ENCODE measurements at regions not wholly inside any gene's neighbourhood (a gene's known extent, or its start where the extent isn't known, plus 50 kb on each side); places are given as distances from the start of the nearest gene placed in this dataset.

DNA sequence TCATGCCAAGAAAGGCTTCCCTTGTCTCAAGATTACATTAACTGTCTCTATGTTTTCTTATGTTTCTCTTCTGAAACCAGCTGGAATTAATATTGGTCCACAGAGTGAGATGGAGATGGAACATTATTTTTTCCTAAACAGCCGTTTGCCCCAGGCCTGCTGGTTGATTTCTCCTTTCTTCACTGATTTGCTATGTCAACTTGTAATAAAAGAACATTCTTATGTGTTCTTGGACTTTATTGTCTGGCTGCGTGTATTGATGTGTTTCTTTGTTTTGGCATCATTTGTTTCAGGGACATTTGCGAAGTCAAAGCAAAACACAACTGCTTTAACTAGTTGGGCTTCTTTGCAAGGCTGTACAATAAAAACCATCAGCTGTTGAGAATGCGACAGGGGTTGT, 168.5 kb downstream of the FAM43A start:
- TF ChIP-seq POLR2AphosphoS5 (IDR thresholded peaks at IDR 0.05; ENCODE audit: low read depth, low read length) (no peak), SIN3A (IDR thresholded peaks at IDR 0.05; ENCODE audit: borderline replicate concordance, insufficient read depth, low read length) (no peak)
- TF ChIP-seq, protein P1, sequence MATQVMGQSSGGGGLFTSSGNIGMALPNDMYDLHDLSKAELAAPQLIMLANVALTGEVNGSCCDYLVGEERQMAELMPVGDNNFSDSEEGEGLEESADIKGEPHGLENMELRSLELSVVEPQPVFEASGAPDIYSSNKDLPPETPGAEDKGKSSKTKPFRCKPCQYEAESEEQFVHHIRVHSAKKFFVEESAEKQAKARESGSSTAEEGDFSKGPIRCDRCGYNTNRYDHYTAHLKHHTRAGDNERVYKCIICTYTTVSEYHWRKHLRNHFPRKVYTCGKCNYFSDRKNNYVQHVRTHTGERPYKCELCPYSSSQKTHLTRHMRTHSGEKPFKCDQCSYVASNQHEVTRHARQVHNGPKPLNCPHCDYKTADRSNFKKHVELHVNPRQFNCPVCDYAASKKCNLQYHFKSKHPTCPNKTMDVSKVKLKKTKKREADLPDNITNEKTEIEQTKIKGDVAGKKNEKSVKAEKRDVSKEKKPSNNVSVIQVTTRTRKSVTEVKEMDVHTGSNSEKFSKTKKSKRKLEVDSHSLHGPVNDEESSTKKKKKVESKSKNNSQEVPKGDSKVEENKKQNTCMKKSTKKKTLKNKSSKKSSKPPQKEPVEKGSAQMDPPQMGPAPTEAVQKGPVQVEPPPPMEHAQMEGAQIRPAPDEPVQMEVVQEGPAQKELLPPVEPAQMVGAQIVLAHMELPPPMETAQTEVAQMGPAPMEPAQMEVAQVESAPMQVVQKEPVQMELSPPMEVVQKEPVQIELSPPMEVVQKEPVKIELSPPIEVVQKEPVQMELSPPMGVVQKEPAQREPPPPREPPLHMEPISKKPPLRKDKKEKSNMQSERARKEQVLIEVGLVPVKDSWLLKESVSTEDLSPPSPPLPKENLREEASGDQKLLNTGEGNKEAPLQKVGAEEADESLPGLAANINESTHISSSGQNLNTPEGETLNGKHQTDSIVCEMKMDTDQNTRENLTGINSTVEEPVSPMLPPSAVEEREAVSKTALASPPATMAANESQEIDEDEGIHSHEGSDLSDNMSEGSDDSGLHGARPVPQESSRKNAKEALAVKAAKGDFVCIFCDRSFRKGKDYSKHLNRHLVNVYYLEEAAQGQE (IDR thresholded peaks at IDR 0.05; ENCODE audit: insufficient read depth in 1 of 2, low read depth in 2 of 2, low read length in 2 of 2), result no peak

Measured in PFSK-1 (cell line).